Endothelial cell of umbilical vein (primary cell): ENCODE measurements at regions not wholly inside any gene's neighbourhood (a gene's known extent, or its start where the extent isn't known, plus 50 kb on each side); places are given as distances from the start of the nearest gene placed in this dataset.

Source experiments
- CTCF ChIP-seq, 2 donors: IDR thresholded peaks; 1 replicate in 1 of 2; 2 replicates in 1 of 2; pipeline ENCODE4 v1.5.1; 2011; ENCODE audit warnings: low read length in 2 of 2, mild to moderate bottlenecking in 2 of 2, moderate library complexity in 2 of 2, control low read depth in 1 of 2, inconsistent platforms in 1 of 2, low read depth in 1 of 2; ENCODE audit not compliant: insufficient read depth in 1 of 2; ENCODE audit errors: extremely low read depth in 1 of 2
- EZH2 ChIP-seq: IDR thresholded peaks from 2 replicates; pipeline ENCODE4 v1.6.1; 2012; ENCODE audit warnings: borderline replicate concordance, low read depth, mild to moderate bottlenecking, moderate library complexity, low read length, inconsistent platforms; ENCODE audit not compliant: severe bottlenecking
- FOS ChIP-seq: IDR thresholded peaks from 2 replicates; pipeline ENCODE4 v1.6.1; 2011; ENCODE audit warnings: mild to moderate bottlenecking, low read length, moderate library complexity, borderline replicate concordance; ENCODE audit not compliant: insufficient read depth
- JUN ChIP-seq: IDR thresholded peaks from 2 replicates; pipeline ENCODE4 v1.6.1; 2011; ENCODE audit warnings: borderline replicate concordance, low read depth; ENCODE audit not compliant: insufficient read length, insufficient read depth
- MAX ChIP-seq: IDR thresholded peaks from 2 replicates; pipeline ENCODE4 v1.6.1; 2011; ENCODE audit not compliant: insufficient read depth, insufficient read length
- MYC ChIP-seq: IDR thresholded peaks from one replicate; pipeline ENCODE4 v1.6.1; 2011; ENCODE audit warnings: mild to moderate bottlenecking, low read depth, low read length
- POLR2A ChIP-seq: IDR thresholded peaks from 2 replicates; pipeline ENCODE4 v1.6.1; 2012; ENCODE audit warnings: low read depth, mild to moderate bottlenecking, control low read depth, low read length
- POLR2AphosphoS5 ChIP-seq: IDR thresholded peaks from 2 replicates; pipeline ENCODE4 v1.6.1; 2012; ENCODE audit warnings: low read depth, mild to moderate bottlenecking, control low read depth, low read length, moderate library complexity; ENCODE audit not compliant: insufficient read depth

DNA sequence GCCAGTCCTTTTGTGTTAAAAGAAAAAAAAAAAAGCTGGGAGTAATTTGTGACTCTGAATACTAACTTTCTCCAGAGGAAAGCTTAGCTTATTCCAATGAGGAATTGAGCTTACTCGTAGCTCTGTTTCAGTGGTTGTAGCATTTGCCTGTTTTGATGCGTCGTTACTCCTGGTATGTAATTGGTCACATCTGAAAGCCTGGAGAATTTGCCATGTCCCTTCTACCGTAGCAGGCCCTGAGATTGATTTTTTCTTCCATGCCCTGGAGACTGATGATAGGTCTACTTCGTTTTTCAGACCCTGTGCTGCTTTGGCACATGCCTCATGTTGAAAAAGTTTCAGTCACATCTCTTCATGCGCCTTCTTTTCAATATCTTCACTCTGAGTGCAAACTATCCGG is 1103.0 kb downstream of the PLA2G4A start:
- TF ChIP-seq CTCF (IDR thresholded peaks at IDR 0.05; ENCODE audit: extremely low read depth in 1 of 2, insufficient read depth in 1 of 2, low read depth in 1 of 2, low read length in 2 of 2) = no peak
- no peak for TF ChIP-seq EZH2
- TF ChIP-seq POLR2AphosphoS5 = no peak
- no peak for TF ChIP-seq POLR2A
- TF ChIP-seq MYC = no peak
- TF ChIP-seq MAX = no peak
- no peak for TF ChIP-seq JUN
- no peak for TF ChIP-seq FOS
